NT2/D1 (cell line): ENCODE measurements at regions not wholly inside any gene's neighbourhood (a gene's known extent, or its start where the extent isn't known, plus 50 kb on each side); places are given as distances from the start of the nearest gene placed in this dataset.

Experiments
- SUZ12 ChIP-seq: IDR thresholded peaks from 2 replicates; pipeline ENCODE4 v1.6.1; 2011; ENCODE audit not compliant: insufficient read length, insufficient read depth; ENCODE audit errors: extremely low read depth
- YY1 ChIP-seq: IDR thresholded peaks from 2 replicates; pipeline ENCODE4 v1.6.1; 2011; ENCODE audit not compliant: insufficient read length, insufficient read depth
- ZNF274 ChIP-seq: IDR thresholded peaks from 2 replicates; pipeline ENCODE4 v1.6.1; 2011; ENCODE audit warnings: mild to moderate bottlenecking, low read depth, low read length

DNA sequence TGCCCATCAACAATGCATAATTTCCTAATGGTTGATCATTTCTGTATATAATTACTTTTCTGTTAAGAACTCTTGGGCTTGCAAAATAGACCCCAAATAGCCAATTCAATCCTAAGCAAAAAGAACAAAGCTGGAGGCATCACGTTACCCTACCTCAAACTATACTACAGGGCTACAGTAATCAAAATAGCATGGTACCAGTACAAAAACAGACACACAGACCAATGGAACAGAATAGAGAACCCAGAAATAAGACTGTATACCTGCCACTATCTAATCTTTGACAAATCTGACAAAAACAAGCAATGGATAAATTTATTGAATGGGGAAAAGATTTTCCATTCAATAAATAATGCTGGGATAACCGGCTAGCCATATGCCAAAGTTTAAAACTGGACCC is 78.8 kb downstream of the NR4A2 start:
- no peak for TF ChIP-seq ZNF274
- TF ChIP-seq YY1, result no peak
- TF ChIP-seq SUZ12, result no peak
